A673 (cell line): ENCODE measurements at regions not wholly inside any gene's neighbourhood (a gene's known extent, or its start where the extent isn't known, plus 50 kb on each side); places are given as distances from the start of the nearest gene placed in this dataset.

Source experiments
- CTCF ChIP-seq: fragments of 300-800, 200-600 bp; sonication (generic); conservative IDR thresholded peaks from 2 replicates; pipeline ENCODE4 v1.5.1; 2017; ENCODE audit warnings: low read depth, mild to moderate bottlenecking, antibody characterized with exemption, low read length, moderate library complexity, mixed read lengths
- EZH2 ChIP-seq: fragments of 200-600 bp; sonication (generic); IDR thresholded peaks from 2 replicates; pipeline ENCODE4 v1.6.1; 2017; ENCODE audit warnings: borderline replicate concordance, low read depth, mild to moderate bottlenecking, mixed read lengths, antibody characterized with exemption, low read length; ENCODE audit not compliant: poor library complexity, severe bottlenecking

GRCh38 chr6:86448398-86448797 lies 488.9 kb upstream of the HTR1E start:
- TF ChIP-seq CTCF (no peak), EZH2 (no peak)
